ENCODE measurements at regions not wholly inside any gene's neighbourhood (a gene's known extent, or its start where the extent isn't known, plus 50 kb on each side); places are given as distances from the start of the nearest gene placed in this dataset.

DNA sequence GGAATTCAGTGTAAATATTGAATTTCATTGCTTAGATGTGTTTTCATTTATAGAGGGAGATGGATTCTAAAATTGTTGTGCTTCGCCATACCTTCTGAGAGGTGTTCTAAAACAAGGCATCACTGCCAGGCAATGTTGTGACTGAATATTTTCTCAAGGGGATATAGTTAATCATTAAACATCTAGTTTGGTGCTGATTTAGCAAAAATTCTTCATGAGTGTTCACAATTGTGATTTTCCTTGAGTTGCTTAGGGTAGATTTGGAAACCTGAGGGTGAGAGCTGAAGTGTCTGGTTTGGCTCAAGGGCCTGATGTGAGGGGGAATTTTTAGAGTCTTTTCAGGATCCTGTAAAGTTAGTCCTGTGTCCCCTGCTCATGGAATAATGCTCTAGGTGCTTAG lies 104.5 kb downstream of the MAT2B start:
- Histone ChIP-seq H3K9me3 (ENCODE audit: control insufficient read depth, low read depth, low read length) (no peaks in the 10 kb centered on the region), H3K79me2 (ENCODE audit: control insufficient read depth, insufficient read depth, low read length) (no peaks in the 10 kb centered on the region), H4K20me1 (ENCODE audit: control insufficient read depth, extremely low read depth, insufficient read depth, low read length) (no peaks in the 10 kb centered on the region), H3K27ac (ENCODE audit: control insufficient read depth, insufficient read depth, low read length) (no peak overlapping the region), H2AFZ (ENCODE audit: control insufficient read depth, low read length) (no peak overlapping the region), H3K9me1 (ENCODE audit: control insufficient read depth, extremely low read depth, insufficient read depth, low read length) (no peaks in the 10 kb centered on the region), H3K4me2 (ENCODE audit: control insufficient read depth, extremely low read depth, insufficient read depth, low read depth, low read length) (no peak overlapping the region), H3K27me3 (ENCODE audit: control insufficient read depth, extremely low read depth, insufficient read depth, low read length) (no peaks in the 10 kb centered on the region), H3K4me3 (ENCODE audit: control insufficient read depth in 2 of 3, extremely low read depth in 1 of 3, insufficient read depth in 2 of 3, low read depth in 1 of 3, low read length in 3 of 3) (no peak overlapping the region), H3K9ac (ENCODE audit: control insufficient read depth, extremely low read depth, insufficient read depth, low read length) (no peak overlapping the region), H3K4me1 (ENCODE audit: control insufficient read depth, extremely low read depth, insufficient read depth, low read length) (no peaks in the 10 kb centered on the region), H3K36me3 (ENCODE audit: control insufficient read depth in 2 of 2, extremely low read depth in 1 of 2, insufficient read depth in 2 of 2, low read length in 2 of 2) (no peaks in the 10 kb centered on the region)
- FAIRE-seq (no peak), DNase-seq (ENCODE audit: low read depth, low spot score) (no peak)
- TF ChIP-seq, protein P1, sequence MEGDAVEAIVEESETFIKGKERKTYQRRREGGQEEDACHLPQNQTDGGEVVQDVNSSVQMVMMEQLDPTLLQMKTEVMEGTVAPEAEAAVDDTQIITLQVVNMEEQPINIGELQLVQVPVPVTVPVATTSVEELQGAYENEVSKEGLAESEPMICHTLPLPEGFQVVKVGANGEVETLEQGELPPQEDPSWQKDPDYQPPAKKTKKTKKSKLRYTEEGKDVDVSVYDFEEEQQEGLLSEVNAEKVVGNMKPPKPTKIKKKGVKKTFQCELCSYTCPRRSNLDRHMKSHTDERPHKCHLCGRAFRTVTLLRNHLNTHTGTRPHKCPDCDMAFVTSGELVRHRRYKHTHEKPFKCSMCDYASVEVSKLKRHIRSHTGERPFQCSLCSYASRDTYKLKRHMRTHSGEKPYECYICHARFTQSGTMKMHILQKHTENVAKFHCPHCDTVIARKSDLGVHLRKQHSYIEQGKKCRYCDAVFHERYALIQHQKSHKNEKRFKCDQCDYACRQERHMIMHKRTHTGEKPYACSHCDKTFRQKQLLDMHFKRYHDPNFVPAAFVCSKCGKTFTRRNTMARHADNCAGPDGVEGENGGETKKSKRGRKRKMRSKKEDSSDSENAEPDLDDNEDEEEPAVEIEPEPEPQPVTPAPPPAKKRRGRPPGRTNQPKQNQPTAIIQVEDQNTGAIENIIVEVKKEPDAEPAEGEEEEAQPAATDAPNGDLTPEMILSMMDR (optimal IDR thresholded peaks at IDR 0.05 in 1 of 3, IDR thresholded peaks at IDR 0.05 in 1 of 3, conservative IDR thresholded peaks at IDR 0.05 in 1 of 3; ENCODE audit: extremely low read depth in 1 of 3, insufficient read depth in 2 of 3, low read length in 3 of 3) = no peak
- TF ChIP-seq EZH2 (IDR thresholded peaks at IDR 0.05; ENCODE audit: low read length) = no peak
- dilution Hi-C loops (cut with MboI; ENCODE audit: extremely low pct_ligation_motif_present, low sequenced_read_pairs) = no loop called here

DNA sequence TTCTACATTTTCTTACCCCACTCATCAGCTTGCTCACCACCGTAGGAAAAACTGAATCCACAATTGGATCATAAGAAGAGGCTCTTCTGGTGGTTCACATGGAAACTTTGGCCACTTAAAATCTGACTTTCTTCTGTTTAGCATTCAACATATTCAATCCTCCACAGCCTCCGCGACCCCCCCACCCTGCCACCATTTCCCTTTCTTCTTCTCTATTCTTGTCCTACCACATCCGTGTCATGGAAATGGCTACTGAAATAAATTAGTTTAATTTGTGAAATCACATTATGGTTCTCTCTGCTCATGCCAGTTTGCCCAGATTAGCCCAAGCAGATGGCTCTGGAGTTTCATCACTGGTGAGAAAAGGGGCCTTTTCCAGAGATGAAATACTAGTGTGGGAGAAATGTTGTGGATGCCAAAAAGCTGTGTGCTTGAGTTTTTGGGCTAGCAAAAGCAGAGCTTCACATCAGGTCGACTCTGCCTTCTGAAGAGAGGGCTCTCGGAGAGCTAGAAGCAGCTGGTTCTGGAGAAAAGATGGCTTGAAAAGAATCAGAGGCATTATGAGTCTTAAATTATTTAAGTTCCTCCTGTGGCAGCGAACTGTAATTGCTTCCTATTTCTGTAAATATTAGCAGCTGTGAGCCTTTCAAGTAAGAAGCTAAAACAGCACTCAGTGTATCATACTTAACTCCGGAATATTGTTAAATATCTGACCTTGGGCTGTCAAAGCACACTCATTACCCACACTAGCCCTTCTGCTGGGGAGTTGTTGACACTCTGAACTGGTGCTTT lies 107.1 kb downstream of the MAT2B start:
- FAIRE-seq = no peak

More for the DNA sequence above, 107.1 kb downstream of the MAT2B start:
- Histone ChIP-seq H3K9me1 (ENCODE audit: control insufficient read depth, extremely low read depth, insufficient read depth, low read length) (no peaks in the 10 kb centered on the region), H3K79me2 (ENCODE audit: control insufficient read depth, insufficient read depth, low read length) (no peaks in the 10 kb centered on the region), H2AFZ (ENCODE audit: control insufficient read depth, low read length) (no peak overlapping the region), H4K20me1 (ENCODE audit: control insufficient read depth, extremely low read depth, insufficient read depth, low read length) (no peaks in the 10 kb centered on the region), H3K9ac (ENCODE audit: control insufficient read depth, extremely low read depth, insufficient read depth, low read length) (no peak overlapping the region), H3K4me1 (ENCODE audit: control insufficient read depth, extremely low read depth, insufficient read depth, low read length) (no peaks in the 10 kb centered on the region), H3K27ac (ENCODE audit: control insufficient read depth, insufficient read depth, low read length) (no peak overlapping the region), H3K36me3 (ENCODE audit: control insufficient read depth in 2 of 2, extremely low read depth in 1 of 2, insufficient read depth in 2 of 2, low read length in 2 of 2) (no peaks in the 10 kb centered on the region), H3K4me2 (ENCODE audit: control insufficient read depth, extremely low read depth, insufficient read depth, low read depth, low read length) (no peak overlapping the region), H3K4me3 (ENCODE audit: control insufficient read depth in 2 of 3, extremely low read depth in 1 of 3, insufficient read depth in 2 of 3, low read depth in 1 of 3, low read length in 3 of 3) (no peak overlapping the region), H3K27me3 (ENCODE audit: control insufficient read depth, extremely low read depth, insufficient read depth, low read length) (no peaks in the 10 kb centered on the region), H3K9me3 (ENCODE audit: control insufficient read depth, low read depth, low read length) (no peaks in the 10 kb centered on the region)
- TF ChIP-seq, protein P1 (optimal IDR thresholded peaks at IDR 0.05 in 1 of 3, IDR thresholded peaks at IDR 0.05 in 1 of 3, conservative IDR thresholded peaks at IDR 0.05 in 1 of 3; ENCODE audit: extremely low read depth in 1 of 3, insufficient read depth in 2 of 3, low read length in 3 of 3) = no peak
- no peak for TF ChIP-seq EZH2 (IDR thresholded peaks at IDR 0.05; ENCODE audit: low read length)
- dilution Hi-C loops (cut with MboI; ENCODE audit: extremely low pct_ligation_motif_present, low sequenced_read_pairs) = no loop called here
- DNase-seq (ENCODE audit: low read depth, low spot score) = no peak

All from keratinocyte (primary cell).